ENCODE measurements at regions not wholly inside any gene's neighbourhood (a gene's known extent, or its start where the extent isn't known, plus 50 kb on each side); places are given as distances from the start of the nearest gene placed in this dataset.

DNA sequence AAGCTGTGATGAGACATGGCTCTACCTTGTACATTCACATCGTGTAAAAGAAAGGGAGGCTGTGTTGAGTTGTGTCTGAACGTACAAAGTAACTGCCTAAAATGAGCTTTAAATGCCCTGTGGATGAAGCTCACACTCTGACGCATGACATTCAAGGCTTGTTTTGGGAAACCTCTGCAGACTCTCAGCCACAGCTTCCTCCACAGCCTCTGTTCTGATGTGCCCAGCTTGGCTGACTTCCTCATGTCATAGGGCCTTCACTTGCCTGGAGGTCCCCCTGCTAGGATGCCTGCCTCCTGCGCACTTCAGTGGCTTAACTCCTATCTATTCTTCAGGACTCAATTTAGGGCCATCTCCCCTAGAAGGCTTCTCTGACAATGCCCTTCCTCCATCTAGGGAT lies 230.0 kb upstream of the HABP2 start:
- TF ChIP-seq, protein P1, sequence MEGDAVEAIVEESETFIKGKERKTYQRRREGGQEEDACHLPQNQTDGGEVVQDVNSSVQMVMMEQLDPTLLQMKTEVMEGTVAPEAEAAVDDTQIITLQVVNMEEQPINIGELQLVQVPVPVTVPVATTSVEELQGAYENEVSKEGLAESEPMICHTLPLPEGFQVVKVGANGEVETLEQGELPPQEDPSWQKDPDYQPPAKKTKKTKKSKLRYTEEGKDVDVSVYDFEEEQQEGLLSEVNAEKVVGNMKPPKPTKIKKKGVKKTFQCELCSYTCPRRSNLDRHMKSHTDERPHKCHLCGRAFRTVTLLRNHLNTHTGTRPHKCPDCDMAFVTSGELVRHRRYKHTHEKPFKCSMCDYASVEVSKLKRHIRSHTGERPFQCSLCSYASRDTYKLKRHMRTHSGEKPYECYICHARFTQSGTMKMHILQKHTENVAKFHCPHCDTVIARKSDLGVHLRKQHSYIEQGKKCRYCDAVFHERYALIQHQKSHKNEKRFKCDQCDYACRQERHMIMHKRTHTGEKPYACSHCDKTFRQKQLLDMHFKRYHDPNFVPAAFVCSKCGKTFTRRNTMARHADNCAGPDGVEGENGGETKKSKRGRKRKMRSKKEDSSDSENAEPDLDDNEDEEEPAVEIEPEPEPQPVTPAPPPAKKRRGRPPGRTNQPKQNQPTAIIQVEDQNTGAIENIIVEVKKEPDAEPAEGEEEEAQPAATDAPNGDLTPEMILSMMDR (IDR thresholded peaks at IDR 0.05) = no peak
- TF ChIP-seq POLR2AphosphoS5 (IDR thresholded peaks at IDR 0.05; ENCODE audit: low read depth, low read length) (no peak), TCF7L2 (IDR thresholded peaks at IDR 0.05; ENCODE audit: low read depth, low read length) (no peak), SIN3A (IDR thresholded peaks at IDR 0.05; ENCODE audit: borderline replicate concordance, insufficient read depth, low read depth, low read length) (no peak)
- TF ChIP-seq, protein P2, sequence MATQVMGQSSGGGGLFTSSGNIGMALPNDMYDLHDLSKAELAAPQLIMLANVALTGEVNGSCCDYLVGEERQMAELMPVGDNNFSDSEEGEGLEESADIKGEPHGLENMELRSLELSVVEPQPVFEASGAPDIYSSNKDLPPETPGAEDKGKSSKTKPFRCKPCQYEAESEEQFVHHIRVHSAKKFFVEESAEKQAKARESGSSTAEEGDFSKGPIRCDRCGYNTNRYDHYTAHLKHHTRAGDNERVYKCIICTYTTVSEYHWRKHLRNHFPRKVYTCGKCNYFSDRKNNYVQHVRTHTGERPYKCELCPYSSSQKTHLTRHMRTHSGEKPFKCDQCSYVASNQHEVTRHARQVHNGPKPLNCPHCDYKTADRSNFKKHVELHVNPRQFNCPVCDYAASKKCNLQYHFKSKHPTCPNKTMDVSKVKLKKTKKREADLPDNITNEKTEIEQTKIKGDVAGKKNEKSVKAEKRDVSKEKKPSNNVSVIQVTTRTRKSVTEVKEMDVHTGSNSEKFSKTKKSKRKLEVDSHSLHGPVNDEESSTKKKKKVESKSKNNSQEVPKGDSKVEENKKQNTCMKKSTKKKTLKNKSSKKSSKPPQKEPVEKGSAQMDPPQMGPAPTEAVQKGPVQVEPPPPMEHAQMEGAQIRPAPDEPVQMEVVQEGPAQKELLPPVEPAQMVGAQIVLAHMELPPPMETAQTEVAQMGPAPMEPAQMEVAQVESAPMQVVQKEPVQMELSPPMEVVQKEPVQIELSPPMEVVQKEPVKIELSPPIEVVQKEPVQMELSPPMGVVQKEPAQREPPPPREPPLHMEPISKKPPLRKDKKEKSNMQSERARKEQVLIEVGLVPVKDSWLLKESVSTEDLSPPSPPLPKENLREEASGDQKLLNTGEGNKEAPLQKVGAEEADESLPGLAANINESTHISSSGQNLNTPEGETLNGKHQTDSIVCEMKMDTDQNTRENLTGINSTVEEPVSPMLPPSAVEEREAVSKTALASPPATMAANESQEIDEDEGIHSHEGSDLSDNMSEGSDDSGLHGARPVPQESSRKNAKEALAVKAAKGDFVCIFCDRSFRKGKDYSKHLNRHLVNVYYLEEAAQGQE (IDR thresholded peaks at IDR 0.05; ENCODE audit: insufficient read depth in 1 of 2, low read depth in 2 of 2, low read length in 1 of 2) = no peak
